GM13976 (cell line): ENCODE measurements at regions not wholly inside any gene's neighbourhood (a gene's known extent, or its start where the extent isn't known, plus 50 kb on each side); places are given as distances from the start of the nearest gene placed in this dataset.

ENCODE experiments used
- DNase-seq: peaks from one replicate; pipeline ENCODE4 v3.0.0; 2012; ENCODE audit warnings: low spot score
- CTCF ChIP-seq: IDR thresholded peaks from 2 replicates; pipeline ENCODE4 v1.5.1; 2012; ENCODE audit warnings: borderline replicate concordance, mild to moderate bottlenecking; ENCODE audit not compliant: insufficient read depth; ENCODE audit errors: extremely low read depth, missing control alignments, control extremely low read depth
- in situ Hi-C: fragments of 300-500 bp; cut with MboI; formaldehyde crosslinking; loops from one replicate; pipeline ENCODE4 v1.12.0; 2022; ENCODE audit warnings: low sequenced_read_pairs, mixed read lengths, inconsistent platforms; ENCODE audit not compliant: unreplicated experiment

- TF ChIP-seq CTCF = no peak
- in situ Hi-C loops = no loop called here
- DNase-seq = no peak
Observed at GRCh38 chr10:56596257-56596656, 235.2 kb upstream of the ZWINT start.

GRCh38 chr10:56593120-56593519, 232.1 kb upstream of the ZWINT start:
- in situ Hi-C loops = no loop called here
- no peak for TF ChIP-seq CTCF

GRCh38 chr10:56586461-56586891, 225.4 kb upstream of the ZWINT start:
- in situ Hi-C loops = no loop called here
- DNase-seq = no peak
- no peak for TF ChIP-seq CTCF

More at GRCh38 chr10:56593120-56593519, 232.1 kb upstream of the ZWINT start:
- no peak for DNase-seq

- in situ Hi-C loops = no loop called here
- no peak for TF ChIP-seq CTCF
- no peak for DNase-seq
Observed at GRCh38 chr10:56585447-56586171, 224.6 kb upstream of the ZWINT start.

GRCh38 chr10:56583316-56583715, 222.3 kb upstream of the ZWINT start:
- no peak for TF ChIP-seq CTCF
- DNase-seq = no peak
- in situ Hi-C loops = no loop called here

- in situ Hi-C loops = no loop called here
- DNase-seq = no peak
- TF ChIP-seq CTCF = no peak
Observed at GRCh38 chr10:56567580-56567979, 206.5 kb upstream of the ZWINT start.

- no peak for DNase-seq
- TF ChIP-seq CTCF = no peak
Observed at GRCh38 chr10:56561336-56561735, 200.3 kb upstream of the ZWINT start.

More at GRCh38 chr10:56561336-56561735, 200.3 kb upstream of the ZWINT start:
- in situ Hi-C loops = no loop called here
